ENCODE measurements at regions not wholly inside any gene's neighbourhood (a gene's known extent, or its start where the extent isn't known, plus 50 kb on each side); places are given as distances from the start of the nearest gene placed in this dataset.

- TF ChIP-seq CTCF (IDR thresholded peaks at IDR 0.05): no peak
- TF ChIP-seq POLR2A (IDR thresholded peaks at IDR 0.05): no peak
- no peak for TF ChIP-seq EP300 (IDR thresholded peaks at IDR 0.05)
- TF ChIP-seq POLR2AphosphoS5 (IDR thresholded peaks at IDR 0.05): no peak
Measured at GRCh38 chr13:80817979-80818378, 477.1 kb upstream of the SPRY2 start.

Measured in gastroesophageal sphincter (tissue), 3 donors.